ENCODE measurements at regions not wholly inside any gene's neighbourhood (a gene's known extent, or its start where the extent isn't known, plus 50 kb on each side); places are given as distances from the start of the nearest gene placed in this dataset.
A peak's percentile ranks its signal among the peaks of the same experiment; 100 is the strongest.

DNA sequence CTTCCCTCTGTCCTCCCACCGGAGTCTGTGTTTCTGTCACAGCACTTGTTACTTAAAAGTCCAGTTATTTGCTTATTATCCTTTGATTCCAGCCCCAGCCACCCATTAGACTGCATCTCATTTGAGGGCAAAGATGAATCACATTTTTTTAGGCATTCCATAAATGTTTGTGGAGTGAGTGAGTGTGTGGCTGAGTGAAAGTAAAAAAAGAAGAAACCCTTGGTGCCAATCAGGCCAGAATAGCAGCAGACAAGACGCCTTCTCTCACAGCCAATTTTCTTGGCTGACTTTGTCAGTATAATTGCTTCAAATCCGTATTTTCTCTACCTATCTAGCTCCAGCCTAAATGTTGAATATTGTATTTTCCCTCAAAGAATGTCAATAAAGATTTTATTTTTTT, 613.0 kb upstream of the WWC1 start:
- no peak for DNase-seq

DNA sequence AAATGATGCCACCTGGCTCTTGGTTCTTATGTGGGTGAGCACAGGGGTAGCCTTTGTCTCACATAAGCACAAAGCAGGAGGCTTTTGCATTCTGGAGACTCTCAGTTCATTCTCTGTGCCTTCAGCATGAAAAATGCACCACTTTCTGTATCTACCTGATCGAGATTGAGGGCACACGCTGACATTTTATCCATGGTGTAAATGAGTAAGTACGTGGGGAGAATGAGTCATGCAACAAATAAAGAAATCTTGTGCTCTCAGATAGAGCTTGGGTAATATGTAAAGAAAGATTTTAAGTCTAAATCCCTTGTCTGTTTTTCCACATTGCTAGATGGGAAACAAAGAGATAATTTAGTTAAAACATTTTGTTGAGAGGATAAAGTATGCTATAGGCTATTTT, 607.2 kb upstream of the WWC1 start:
- no peak for DNase-seq

DNA sequence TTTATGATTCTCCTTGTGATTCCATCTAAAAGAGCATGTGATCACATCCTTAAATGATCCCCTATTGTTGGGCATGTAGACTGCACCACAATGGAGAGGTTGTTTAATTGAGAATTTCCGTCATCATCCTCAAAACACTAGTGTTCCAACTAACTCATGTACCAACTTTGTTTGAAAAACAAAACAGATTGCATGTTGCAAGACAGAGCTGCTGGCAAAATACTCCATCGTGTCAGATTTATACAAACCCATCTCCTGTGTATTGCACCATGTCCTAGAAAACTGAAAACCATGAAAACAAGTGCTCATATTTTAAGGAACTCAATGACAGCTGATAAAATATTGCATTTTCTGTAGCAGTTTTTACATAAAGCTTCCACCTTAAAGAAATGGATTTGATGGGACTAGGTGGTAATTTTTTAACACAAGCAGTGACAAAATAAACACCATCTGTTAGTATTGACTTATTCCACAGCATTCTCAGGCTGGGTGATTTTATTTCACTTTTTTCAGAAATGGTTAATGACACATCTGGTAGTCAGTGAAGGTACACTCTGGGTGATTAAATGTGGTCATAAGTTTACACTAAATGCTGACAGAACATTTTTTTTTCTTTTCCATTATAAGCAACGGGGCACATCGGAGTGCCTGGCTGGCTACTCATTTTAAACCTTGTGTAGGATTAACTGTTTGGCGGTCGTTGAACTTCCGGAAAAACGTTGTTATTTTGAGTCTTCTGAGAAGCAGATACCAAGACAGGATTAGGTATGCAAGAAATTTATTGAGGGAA, 602.9 kb upstream of the WWC1 start:
- DNase-seq = no peak

GRCh38 chr5:167694325-167695147, 596.9 kb upstream of the WWC1 start:
- DNase-seq = no peak

- DNase-seq = no peak
Measured at GRCh38 chr5:167696558-167697314, 594.7 kb upstream of the WWC1 start.

DNA sequence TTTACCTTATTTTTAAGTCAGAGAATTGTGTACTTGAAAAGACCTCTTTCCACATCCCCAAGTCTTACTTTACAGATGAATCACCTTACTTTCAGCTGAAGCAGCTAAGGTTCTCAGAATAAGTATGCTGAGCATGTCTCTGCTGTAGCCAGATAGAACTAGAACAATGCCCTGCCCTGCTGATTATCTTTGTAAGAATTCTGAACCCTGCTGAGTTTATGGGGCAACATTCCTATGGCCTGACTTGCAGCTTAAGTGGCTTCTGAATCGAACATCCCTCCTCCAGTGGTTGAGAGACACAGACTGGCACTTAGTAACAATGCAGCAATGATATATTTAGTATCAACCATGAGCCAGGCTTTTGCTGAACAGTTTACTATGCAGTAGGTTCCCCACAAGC, 592.0 kb upstream of the WWC1 start:
- no peak for DNase-seq

GRCh38 chr5:167701051-167701450, 590.4 kb upstream of the WWC1 start:
- no peak for DNase-seq

DNA sequence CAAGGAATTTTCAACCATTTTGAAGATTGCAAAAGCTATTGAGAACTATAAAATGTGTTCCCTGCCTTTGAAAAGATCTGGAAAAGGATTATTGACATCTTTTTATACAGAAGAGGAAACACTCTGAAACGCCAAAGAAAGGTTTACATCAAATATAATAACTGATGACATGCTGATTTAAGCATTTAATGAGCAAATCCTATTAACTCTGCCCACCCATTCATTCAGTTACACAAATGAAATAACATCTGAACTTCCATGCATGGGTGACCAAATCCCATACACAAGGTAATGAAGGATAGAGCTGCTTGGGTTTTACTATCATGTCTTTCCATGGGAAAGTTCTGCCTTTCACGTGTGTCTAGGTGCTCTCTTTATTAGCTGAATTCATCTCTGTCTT, 589.4 kb upstream of the WWC1 start:
- no peak for DNase-seq

- no peak for DNase-seq
Measured at GRCh38 chr5:167708449-167708848, 583.0 kb upstream of the WWC1 start.

GRCh38 chr5:167709625-167710024, 581.8 kb upstream of the WWC1 start:
- no peak for DNase-seq

- DNase-seq = no peak
Measured at GRCh38 chr5:167710444-167711073, 580.9 kb upstream of the WWC1 start.

- no peak for DNase-seq
Measured at GRCh38 chr5:167712986-167713585, 578.4 kb upstream of the WWC1 start.

DNA sequence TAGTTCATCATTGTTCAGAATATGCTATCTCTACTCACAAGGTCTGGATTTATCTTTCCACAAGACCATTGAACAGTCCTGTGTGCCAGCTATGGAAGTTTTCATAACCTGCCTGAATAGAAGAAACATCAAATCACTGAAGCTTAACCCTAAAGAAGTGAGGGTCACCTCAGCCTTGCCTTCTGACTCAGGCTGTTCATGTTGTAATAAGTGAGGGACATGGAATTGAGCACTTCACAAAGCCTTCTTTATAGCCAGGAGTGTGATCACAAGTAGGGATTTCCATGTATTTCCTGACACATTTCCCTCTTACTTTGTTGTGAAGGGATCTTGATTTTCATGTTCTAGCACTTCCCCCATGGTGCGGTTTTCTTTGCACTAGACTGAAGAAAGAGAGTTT, 577.5 kb upstream of the WWC1 start:
- no peak for DNase-seq

- no peak for DNase-seq
Measured at GRCh38 chr5:167716126-167716775, 575.2 kb upstream of the WWC1 start.

- DNase-seq = no peak
Measured at GRCh38 chr5:167720259-167720658, 571.2 kb upstream of the WWC1 start.

GRCh38 chr5:167720676-167721260, 570.7 kb upstream of the WWC1 start:
- no peak for DNase-seq

GRCh38 chr5:167721926-167722440, 569.5 kb upstream of the WWC1 start:
- DNase-seq = no peak

GRCh38 chr5:167723254-167723871, 568.1 kb upstream of the WWC1 start:
- peak; percentile 24 to 62 for DNase-seq

- no peak for DNase-seq
Measured at GRCh38 chr5:167725264-167725663, 566.2 kb upstream of the WWC1 start.

DNA sequence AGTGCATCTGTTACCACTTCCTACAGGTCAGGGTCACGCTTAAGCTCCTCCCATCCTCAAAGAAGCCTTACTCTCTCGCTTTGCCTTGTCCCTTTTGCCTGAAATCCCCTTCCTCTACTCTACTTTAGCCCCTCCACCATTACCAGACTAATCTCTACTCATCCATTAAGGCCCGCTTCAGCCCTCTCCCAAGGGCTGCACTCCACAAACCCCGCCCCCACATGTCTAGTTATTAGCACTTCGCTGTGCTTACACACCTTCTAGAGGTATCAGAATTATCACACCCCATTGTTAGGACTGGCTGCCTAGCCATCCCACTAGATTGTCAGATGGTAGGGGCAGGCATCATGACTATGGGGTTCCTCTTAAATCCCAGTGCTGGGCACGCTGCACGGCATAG, 565.7 kb upstream of the WWC1 start:
- no peak for DNase-seq

- DNase-seq = no peak
Measured at GRCh38 chr5:167726642-167727041, 564.8 kb upstream of the WWC1 start.

All from bone marrow (tissue), 2 donors.